ENCODE measurements at regions not wholly inside any gene's neighbourhood (a gene's known extent, or its start where the extent isn't known, plus 50 kb on each side); places are given as distances from the start of the nearest gene placed in this dataset.

DNA sequence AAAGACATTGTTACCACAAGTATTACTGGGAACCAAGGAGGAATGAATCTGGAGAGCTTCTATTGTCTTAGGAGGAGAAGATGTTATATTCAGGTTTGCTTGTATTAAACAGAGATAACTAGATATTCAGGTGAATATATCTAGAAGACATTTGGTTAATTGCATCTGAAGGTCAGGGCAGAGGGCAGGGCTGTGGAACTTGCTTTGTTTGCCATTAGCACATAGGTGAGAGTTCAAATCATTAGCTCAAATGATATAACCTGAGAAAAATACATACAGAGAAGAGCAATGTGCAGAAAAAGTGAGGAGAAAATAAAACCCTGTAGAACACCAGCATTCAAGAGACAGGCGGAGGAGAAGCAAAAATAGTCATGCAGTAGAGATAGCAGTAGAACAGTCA lies 116.8 kb downstream of the DNAJB9 start:
- no peak for DNase-seq (ENCODE audit: low read depth in 1 of 2, low spot score in 1 of 2)

DNA sequence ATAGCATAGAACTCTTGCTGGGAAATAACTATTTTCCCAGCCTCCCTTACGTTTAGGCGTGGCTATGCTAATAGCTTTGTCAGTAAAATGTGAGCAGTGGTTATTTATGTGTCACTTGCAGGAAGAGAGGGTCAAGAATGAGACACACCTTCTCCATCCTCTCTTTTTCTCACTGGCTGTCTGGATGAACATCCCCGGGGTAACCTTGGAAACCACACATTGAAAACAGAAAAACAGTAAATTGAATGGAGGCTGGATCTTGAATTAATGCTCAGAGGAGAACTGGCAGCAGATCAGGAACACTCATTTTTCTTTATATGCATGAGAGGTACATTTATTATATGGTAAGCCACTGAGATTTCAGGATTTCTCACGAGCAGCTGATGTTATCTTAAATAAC lies 127.6 kb downstream of the DNAJB9 start:
- DNase-seq (ENCODE audit: low read depth in 1 of 2, low spot score in 1 of 2): no peak

DNA sequence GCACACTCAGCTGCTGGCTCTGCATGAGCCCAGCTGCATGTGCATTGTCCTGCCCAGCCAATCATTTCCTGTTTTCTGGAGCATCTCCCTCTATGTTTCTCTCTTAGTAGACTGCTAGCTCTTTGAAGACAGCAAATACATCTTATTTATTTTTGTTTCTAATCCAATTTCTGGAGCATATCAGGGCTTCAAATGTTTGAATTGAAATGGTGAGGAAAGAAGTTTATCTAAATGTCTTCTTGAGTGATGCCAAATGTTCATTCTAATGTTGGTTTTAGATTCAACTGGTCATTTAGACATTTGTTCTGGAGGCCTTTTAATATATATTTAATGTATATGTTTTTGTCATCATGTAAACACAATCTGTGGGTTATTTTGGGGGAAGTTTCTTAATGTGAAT lies 141.9 kb downstream of the DNAJB9 start:
- DNase-seq (ENCODE audit: low read depth in 1 of 2, low spot score in 1 of 2): no peak

DNA sequence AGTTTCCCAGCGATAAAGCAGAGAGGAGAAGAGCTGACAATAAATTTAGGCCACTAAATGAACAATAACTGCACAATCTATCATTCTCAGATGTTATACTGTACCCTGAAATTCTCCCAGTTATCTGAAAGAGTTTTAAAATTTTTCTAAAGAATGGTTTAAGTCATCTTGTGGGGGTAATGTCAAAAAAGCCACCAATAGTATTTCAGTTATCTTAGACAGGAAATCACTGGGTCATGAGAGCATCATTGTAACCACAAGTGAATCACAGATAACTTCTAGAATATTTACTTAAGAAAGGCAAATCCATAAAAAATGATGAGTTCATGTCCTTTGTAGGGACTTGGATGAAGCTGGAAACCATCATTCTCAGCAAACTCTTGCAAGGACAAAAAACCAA lies 147.1 kb downstream of the DNAJB9 start:
- DNase-seq (ENCODE audit: low read depth in 1 of 2, low spot score in 1 of 2): no peak

DNA sequence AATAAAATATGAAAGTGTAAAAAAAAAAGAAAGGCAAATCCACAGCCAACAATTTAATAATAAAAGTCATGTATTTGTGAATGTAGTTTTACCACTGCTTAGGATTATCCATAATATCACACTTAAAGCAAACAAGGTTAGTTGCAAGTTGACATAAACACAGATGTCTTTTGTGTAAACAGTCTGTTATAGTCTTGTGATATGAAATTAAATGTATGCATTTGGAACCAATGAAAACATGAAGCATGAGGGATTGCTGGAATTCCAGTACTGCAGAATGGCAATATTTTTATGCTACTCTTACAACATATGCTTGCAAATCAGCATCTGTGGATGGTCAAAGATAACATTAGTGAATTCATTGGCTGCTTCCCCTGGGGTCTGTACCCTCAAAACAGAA lies 148.1 kb downstream of the DNAJB9 start:
- DNase-seq (ENCODE audit: low read depth in 1 of 2, low spot score in 1 of 2): no peak

DNA sequence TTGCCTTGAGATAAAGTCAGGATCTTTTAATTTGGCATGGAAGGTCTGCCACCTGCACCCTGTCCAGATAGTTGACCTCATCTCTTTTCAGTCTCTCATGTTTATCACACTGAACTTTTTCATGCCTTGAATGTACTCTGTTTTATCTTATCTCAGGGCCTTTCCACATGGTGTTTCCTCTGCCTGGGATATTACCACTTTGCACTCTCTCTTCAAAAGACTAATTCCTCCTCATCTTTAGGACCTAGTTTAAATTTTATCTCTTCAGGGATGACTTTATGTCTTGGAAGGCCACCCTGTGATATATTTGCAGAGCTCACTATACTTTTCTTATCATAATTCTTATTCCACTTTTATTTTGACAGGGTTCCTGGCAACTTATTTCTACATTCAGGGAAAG lies 150.0 kb downstream of the DNAJB9 start:
- DNase-seq (ENCODE audit: low read depth in 1 of 2, low spot score in 1 of 2): no peak

DNA sequence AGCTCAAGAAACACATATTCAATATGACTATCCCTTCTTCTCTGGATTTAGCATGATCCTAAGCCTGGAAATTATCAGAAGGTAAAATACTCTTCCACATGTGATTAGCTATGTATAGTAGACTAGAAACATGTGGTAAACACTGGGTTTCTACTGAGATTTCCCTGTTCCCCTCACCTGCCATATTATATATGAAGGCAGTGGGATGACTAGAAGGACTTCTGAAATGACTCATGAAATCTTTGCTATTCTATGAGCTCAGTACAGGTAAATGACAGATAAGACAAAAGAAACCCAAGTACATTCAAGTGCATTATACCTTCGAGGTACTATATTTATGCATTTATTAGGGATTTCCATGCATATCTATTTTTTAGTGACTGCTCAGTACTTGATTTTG lies 152.9 kb downstream of the DNAJB9 start:
- no peak for DNase-seq (ENCODE audit: low read depth in 1 of 2, low spot score in 1 of 2)

DNA sequence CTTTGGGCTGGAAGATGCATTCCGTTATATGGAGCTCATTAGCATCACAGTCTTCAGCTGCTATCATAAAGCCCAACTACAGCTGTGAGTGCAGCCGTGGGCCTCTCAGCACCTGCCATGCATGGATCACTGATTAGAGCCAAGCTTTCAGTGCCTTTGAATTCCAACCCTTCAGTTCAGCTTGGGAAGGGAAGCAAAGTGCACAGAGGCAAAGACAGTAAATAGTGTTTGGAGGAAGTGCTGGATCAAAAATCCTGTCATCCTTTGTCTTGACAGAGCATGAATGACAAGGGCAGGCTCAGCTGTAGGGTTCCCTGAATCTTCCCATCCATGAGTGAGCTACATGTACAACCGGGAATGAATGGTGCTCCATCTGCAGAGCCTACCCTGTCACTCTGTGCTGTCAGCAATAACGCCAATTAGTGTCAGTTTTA lies 153.7 kb downstream of the DNAJB9 start:
- no peak for DNase-seq (ENCODE audit: low read depth in 1 of 2, low spot score in 1 of 2)

DNA sequence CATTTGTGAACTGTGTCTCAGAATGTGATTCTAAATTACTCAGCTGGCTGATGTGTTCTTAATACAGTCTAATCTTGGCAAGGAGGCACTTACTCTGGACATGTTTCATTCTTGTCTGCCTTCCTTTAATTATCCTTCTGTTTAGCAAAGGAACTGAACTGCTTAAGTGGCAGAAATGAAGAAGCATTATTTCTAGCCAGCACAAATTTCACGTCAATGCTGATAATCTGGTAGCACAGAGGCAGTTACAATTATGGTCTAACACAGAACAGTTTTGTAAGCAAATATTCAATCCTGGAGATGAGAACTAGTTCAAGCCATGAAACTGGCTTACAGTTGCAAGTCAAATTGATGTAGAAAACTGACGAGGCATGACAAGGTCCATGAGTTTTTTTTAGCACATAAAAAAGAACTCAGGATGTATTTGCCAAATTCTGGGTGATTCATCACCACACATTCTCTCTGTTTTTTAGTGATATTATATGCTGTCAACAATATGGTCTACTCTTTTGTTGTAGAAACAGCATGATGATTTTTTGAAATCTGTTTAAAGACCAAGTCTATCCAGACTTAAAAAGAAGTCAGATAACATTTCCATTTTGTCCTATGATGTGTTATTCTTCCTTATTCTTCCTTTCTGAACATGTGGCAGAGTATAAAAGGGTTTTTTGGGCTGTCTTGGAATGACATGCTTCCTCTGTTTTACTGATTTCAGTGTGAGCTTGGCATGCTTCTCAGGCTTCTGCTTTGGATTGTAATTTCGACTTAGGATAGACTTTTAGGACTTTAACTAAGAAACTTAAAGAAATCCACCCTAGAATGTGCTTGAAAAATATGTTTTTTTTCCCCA lies 154.8 kb downstream of the DNAJB9 start:
- DNase-seq (ENCODE audit: low read depth in 1 of 2, low spot score in 1 of 2): no peak

DNA sequence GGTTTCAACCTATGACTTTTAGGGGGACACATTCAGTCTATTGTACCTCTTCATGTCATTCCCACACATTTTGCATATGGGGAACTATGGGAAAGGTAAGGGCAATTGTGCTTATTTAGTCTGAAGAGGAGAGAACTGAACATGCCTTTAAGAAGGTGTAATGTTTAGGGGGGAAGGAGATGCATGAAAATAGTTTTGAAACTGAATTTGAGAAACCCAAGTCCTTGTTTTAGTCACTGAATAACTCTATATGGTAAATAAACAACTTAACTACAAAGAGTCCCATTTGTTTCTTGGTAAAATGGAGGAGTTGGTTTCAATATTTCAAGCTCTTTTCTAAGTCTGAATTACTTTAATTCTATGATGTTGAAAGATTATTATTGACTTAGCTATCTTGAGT lies 166.1 kb downstream of the DNAJB9 start:
- DNase-seq (ENCODE audit: low read depth in 1 of 2, low spot score in 1 of 2): no peak

DNA sequence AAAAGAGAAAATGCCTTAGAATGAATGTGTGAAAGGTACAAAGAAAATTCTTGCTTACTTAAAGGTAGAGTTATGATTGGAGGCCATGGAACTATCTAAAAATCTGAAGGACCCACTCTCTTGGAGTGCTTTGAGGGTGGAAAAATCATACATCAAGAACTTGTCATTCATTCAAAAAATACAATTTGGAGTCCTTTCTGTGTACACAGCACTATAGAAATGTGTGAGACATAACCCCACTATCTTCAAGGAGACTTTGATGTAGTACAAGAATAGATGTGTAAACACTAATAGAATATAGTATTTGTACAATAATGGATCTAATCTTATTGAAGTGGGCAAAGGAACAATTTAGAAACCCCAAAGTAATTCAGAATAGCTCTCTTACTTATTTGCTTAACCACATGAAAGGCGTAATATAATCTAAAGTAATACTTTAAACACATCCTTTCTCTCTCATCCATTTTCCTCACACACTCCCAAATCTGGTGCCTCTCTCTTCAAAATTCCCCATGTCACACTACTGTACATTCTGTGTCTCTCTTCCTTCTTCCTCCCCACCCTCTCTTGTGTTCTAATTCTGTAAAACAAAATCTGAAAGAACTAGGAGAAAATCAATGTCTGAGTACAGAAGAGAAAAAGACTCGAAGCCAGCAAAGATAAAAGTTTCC lies 166.7 kb downstream of the DNAJB9 start:
- no peak for DNase-seq (ENCODE audit: low read depth in 1 of 2, low spot score in 1 of 2)

DNA sequence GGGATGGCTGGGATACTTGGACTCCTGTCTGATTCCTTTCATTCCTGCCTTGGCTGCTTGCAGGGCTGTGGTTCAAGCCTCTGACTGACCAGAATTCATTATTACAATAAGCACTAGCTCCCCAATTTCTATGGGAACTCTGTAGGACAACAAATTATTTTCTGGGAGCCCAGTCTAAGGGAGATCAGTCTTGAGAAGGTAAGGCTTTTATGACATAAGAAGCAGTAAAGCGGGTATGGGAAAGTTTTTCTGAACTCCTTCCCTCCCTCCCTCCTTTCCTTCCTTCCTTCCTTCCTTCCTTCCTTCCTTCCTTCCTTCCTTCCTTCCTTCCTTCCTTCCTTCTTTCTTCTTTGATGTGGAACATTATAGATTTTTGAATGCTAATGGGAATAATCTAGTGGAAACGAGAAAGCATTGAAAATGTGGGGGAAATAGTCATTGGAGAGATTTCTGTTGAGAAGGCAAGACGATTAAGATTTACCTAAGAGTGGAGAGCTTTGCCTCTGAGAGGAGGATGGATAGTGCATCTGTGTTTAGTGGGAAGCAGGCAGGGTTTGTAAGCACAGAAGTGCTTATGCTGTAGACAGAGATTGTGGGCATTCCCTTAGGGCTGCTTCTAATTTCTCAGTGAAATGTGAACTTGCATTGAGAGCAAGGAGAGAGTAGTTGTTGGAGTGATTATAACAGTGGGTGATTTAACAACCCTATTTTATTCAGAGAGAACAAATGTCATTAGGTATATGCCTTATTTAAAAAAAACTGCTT lies 201.5 kb downstream of the DNAJB9 start:
- DNase-seq (ENCODE audit: low read depth in 1 of 2, low spot score in 1 of 2): no peak

DNA sequence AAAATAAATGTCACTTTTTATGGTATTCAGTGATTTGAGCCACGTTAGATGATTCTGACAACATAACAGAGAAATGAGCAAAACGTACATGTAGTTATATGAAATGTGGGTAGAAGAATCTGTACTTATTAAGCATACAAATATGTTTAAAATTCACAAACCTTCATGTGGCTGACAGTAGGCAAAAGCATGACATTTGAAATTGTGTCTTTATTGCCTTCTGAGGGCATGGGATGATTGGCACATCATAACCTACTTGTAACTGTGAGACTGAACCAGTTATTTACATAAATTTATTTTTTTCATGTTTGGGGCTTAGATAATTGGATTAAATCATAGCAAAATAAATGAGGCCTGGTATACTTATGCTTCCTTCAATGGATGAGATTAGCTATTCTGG lies 202.2 kb downstream of the DNAJB9 start:
- DNase-seq (ENCODE audit: low read depth in 1 of 2, low spot score in 1 of 2): no peak

DNA sequence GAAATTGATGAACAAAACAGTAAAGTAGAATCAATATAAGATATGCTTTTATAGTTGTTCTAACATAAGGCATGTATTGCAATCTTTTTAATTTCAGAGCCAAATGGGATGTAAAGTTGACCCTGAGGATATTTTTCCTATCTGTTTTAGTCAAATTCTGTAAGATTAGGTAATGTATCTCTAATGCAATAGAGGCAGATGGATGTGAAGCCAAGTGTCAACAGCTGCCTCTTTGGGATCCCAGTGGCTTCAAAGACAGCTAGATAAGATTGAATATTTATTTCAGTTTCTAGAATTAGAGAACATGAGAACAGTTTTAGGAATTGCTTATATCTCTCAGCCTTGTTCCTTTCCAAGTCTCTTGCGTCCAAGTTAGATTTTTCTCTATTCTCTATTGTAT lies 208.3 kb downstream of the DNAJB9 start:
- no peak for DNase-seq (ENCODE audit: low read depth in 1 of 2, low spot score in 1 of 2)

DNA sequence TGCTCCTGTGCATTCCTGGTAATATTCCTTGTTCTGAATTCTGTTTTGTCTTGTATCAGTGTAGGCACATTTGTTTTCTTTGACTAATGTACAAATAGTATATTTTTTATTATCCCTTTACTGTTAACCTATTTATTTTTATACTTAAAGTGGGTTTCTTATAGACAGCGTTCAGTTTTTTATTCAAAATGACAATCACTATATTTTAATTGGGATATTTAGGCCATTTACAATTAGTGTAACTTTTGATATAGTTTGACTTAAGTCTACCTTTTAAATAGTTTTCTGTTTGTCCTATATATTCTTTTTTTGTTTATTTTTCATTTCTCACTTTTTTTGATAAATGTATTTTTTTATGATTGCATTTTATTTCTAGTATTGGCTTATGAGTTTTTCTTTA lies 219.8 kb downstream of the DNAJB9 start:
- no peak for DNase-seq (ENCODE audit: low read depth in 1 of 2, low spot score in 1 of 2)

DNA sequence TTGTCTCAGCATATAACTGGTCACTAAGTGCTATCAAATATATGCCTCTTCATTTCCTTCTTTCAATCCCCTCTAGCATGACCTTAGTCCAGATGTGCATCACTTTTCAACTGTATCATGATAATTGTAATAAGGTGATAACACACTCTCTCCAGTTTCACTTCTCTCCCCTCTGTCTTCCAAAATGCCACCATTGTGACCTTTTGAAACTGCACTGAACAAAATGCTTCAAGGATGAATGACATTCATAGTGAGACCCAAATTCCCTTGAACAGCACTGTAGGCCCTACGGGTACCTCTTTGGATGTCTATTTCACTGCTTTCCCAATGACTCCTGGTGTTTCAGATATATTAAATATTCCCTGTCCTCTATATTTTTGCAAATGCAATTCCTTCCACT lies 224.8 kb downstream of the DNAJB9 start:
- DNase-seq (ENCODE audit: low read depth in 1 of 2, low spot score in 1 of 2): no peak

DNA sequence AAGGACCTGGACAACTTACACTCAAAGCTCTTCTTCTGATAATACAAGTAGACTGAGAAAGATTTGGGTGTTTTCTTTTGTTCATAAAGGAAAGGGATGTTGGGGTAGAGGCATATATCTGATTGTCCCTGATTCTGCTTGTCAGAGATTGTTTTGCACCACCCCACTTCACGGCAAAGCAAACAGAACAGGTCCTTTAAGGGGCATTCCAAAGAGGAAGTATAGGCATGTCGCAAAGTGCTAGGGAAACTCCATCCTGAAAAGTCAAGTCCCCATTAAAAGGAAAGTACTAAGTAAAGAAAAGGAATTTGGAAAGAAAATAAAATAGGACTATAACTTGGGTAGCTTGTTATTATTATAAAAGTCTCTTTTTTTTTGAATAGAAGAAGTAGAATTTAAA lies 233.0 kb downstream of the DNAJB9 start:
- no peak for DNase-seq (ENCODE audit: low read depth in 1 of 2, low spot score in 1 of 2)

DNA sequence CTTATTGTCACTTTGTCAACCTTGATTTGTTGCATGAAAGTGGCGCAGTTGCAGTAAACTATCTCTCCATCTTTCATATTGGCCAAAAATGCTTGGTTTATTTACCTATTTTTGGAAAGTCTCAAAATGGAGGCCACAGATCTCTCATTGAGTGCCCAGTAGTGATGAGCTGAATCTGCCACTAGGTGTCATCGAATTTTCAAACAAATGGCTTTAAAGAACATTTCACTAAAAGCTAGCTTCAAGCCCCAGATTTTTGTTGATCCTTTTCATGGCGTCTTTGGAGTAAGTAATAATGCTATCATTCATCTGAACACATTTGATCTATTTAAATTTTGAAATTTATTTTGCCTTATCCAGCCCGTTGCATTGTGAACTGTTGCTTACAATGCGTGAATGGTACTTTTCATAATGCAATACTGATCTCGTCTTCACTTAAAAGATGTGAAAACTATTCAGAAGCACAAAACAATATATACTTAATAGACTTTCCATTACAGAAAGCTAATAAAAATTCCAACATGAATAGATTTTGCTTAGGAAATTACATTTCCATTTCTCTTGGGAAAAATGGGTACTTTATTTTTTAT lies 236.2 kb downstream of the DNAJB9 start:
- no peak for DNase-seq (ENCODE audit: low read depth in 1 of 2, low spot score in 1 of 2)

DNA sequence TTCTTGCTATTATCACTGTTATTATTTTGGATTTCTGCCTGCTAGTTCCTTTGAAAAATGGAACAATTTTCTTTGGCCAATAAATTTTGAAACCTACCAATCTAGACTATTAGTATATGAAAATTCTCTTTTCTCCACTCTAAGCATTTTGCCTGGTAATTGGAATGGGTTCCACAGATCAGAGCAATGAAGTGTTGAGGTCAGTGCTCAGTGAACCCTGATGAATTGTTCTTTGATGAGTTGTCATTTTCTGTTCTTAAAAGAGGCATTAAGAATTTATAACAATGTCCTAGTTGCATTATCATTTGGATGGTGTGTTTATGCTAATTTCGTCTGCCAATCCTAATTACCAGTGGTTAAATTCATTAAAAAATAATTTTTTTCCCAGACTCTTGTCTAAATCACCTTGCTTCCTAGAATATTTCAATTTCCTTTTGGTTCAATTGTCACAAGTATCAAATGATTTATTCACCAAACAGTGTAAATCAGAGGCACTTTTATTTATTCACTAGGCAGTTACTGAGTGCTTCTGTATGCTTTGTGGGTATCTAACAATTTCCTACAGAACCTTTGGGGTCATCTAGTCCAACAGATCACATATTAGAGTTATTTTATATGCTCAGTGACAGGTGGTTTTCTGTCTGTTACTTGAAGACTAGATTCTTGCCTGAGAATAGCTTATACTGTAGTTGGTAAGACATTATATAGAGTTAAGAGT lies 239.0 kb downstream of the DNAJB9 start:
- DNase-seq (ENCODE audit: low read depth in 1 of 2, low spot score in 1 of 2): no peak

DNA sequence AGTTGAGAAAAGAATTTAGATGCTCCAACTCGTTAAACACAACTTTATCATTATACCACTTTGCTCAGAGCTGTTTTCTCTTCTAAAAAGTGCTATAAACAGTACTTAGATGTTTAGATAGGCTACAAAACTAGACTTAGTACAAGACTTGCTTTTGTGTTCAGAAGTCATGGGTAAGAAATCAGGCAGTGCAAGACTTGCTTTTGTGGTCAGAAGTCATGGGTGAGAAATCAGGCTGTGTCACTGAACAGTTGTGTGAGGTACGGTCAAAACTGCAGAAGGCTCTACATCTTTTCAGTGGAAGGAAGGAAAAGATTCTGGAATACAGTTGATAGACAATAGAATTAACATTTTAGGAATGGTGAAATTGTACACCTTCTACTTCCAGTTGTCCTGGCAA lies 239.7 kb downstream of the DNAJB9 start:
- DNase-seq (ENCODE audit: low read depth in 1 of 2, low spot score in 1 of 2): no peak

DNA sequence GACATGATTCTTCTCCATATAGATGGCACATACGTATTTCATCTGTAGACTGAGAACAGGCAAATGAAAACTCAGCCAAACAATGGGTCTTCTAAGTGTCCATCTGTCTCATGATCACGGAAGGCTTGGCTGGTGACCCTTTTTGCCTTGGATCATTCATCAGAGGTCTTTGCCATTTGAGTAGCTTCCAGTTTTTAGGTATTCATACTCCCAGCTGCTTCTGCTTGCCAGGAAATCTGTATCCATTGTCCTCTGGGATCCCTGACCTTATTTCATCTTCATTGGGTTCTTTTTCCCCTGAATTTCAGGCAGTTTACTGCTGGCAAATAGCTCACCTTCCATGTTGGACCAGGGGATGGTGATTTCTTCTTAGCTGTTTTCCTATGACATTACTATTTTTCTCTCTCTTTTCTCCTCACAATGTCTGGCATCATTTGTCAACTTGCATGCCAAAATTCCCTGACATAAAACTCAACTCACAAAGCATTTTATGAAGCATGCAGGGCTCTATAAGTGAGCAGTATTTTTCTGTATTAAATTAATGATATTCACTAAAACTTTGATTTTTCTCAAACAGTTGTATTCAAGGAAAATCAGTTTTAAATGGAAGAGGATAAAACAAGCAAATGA lies 241.2 kb downstream of the DNAJB9 start:
- no peak for DNase-seq (ENCODE audit: low read depth in 1 of 2, low spot score in 1 of 2)
